ENCODE measurements at regions not wholly inside any gene's neighbourhood (a gene's known extent, or its start where the extent isn't known, plus 50 kb on each side); places are given as distances from the start of the nearest gene placed in this dataset.

DNA sequence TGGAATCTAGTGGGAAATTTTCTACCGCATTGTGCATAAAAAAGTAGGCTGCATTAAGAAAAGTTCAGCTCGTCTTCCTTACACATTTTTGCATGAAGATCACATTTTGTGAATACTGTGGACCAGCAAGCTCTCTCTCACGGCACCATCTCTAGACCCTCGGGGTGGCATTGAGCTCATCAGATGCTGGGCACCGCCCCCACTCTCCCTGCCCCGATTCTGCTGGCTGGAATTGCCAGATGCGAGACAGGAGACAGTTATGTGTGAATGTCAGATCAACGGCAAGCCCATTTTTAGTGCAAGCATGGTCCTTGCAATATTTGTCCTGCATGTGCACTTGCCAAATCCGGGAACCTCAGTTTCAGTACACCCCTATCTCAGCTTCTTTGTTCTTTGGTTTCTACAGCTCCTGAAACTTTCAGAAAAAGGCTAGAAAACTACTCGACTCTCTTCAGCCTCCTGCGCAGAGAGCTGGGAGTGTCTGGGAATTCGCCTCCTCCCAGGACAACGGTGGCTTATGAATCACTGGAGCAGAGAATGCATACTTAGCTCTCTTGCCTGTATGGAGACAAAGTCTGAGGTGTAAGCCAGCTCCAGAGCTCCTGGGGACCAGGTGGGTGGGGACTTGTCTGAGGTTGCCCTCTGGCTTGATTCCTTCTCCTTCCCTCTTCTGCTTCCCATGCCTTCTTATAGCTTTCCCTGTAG, 285.2 kb upstream of the ATP10A start:
- no peak for ATAC-seq
- Histone ChIP-seq H3K27ac (ENCODE audit: low read depth, low read length) (no peak overlapping the region), H3K36me3 (ENCODE audit: control insufficient read depth in 1 of 2, insufficient read depth in 2 of 2, low read length in 2 of 2) (no peaks in the 10 kb centered on the region), H4K20me1 (ENCODE audit: insufficient read depth) (no peaks in the 10 kb centered on the region), H2AFZ (ENCODE audit: low read depth, low read length, poor library complexity, severe bottlenecking) (no peak overlapping the region), H3K4me2 (ENCODE audit: low read length) (no peak overlapping the region), H3K4me3 (replicated peaks in 1 of 2; ENCODE audit: low read depth in 1 of 2, low read length in 2 of 2) (no peak overlapping the region), H3K9me3 (ENCODE audit: control insufficient read depth in 1 of 2, insufficient read depth in 1 of 2, low read depth in 1 of 2, low read length in 2 of 2) (peaks cover 22 to 24% of the 10 kb centered on the region in 2 experiments; a peak in 2 of 4 replicates), H3K79me2 (ENCODE audit: insufficient read depth, low read length) (no peaks in the 10 kb centered on the region), H3K27me3 (ENCODE audit: insufficient read depth, low read length) (no peaks in the 10 kb centered on the region), H3K9ac (ENCODE audit: low read length) (no peak overlapping the region), H3K4me1 (ENCODE audit: control insufficient read depth in 1 of 2, insufficient read depth in 2 of 2, low read length in 2 of 2) (no peaks in the 10 kb centered on the region), H3K9me2 (ENCODE audit: insufficient read depth) (no peaks in the 10 kb centered on the region)
- ChIA-PET CTCF (no interaction called here), RAD21 (ENCODE audit: low non-redundant PET in 1 of 2, low total read pairs in 2 of 2, uncharacterized antibody in 2 of 2, unreplicated experiment in 2 of 2) (no interaction called here), POLR2A (no interaction called here)
- TF ChIP-seq, protein P1, sequence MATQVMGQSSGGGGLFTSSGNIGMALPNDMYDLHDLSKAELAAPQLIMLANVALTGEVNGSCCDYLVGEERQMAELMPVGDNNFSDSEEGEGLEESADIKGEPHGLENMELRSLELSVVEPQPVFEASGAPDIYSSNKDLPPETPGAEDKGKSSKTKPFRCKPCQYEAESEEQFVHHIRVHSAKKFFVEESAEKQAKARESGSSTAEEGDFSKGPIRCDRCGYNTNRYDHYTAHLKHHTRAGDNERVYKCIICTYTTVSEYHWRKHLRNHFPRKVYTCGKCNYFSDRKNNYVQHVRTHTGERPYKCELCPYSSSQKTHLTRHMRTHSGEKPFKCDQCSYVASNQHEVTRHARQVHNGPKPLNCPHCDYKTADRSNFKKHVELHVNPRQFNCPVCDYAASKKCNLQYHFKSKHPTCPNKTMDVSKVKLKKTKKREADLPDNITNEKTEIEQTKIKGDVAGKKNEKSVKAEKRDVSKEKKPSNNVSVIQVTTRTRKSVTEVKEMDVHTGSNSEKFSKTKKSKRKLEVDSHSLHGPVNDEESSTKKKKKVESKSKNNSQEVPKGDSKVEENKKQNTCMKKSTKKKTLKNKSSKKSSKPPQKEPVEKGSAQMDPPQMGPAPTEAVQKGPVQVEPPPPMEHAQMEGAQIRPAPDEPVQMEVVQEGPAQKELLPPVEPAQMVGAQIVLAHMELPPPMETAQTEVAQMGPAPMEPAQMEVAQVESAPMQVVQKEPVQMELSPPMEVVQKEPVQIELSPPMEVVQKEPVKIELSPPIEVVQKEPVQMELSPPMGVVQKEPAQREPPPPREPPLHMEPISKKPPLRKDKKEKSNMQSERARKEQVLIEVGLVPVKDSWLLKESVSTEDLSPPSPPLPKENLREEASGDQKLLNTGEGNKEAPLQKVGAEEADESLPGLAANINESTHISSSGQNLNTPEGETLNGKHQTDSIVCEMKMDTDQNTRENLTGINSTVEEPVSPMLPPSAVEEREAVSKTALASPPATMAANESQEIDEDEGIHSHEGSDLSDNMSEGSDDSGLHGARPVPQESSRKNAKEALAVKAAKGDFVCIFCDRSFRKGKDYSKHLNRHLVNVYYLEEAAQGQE (IDR thresholded peaks at IDR 0.05; ENCODE audit: low read depth) = no peak
- TF ChIP-seq POLR2A (IDR thresholded peaks at IDR 0.05; ENCODE audit: borderline replicate concordance, extremely low read depth, insufficient read depth, insufficient read length) (no peak), ZFX (IDR thresholded peaks at IDR 0.05) (no peak), SP1 (IDR thresholded peaks at IDR 0.05; ENCODE audit: low read depth) (no peak), ZNF274 (IDR thresholded peaks at IDR 0.05; ENCODE audit: low read depth, low read length) (no peak), POLR2AphosphoS5 (IDR thresholded peaks at IDR 0.05; ENCODE audit: low read depth, low read length) (no peak)
- TF ChIP-seq, protein P2, sequence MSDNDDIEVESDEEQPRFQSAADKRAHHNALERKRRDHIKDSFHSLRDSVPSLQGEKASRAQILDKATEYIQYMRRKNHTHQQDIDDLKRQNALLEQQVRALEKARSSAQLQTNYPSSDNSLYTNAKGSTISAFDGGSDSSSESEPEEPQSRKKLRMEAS (IDR thresholded peaks at IDR 0.05) = no peak
- TF ChIP-seq, protein P3, sequence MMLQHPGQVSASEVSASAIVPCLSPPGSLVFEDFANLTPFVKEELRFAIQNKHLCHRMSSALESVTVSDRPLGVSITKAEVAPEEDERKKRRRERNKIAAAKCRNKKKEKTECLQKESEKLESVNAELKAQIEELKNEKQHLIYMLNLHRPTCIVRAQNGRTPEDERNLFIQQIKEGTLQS (IDR thresholded peaks at IDR 0.05) = no peak
- no TSS peak for BruUV-seq (replicated peaks)
- no peak for DNase-seq (ENCODE audit: low read depth, low spot score)
- intact Hi-C loops (cut with micrococcal nuclease) = no loop called here
